Prostate gland (tissue), 2 donors: ENCODE measurements at regions not wholly inside any gene's neighbourhood (a gene's known extent, or its start where the extent isn't known, plus 50 kb on each side); places are given as distances from the start of the nearest gene placed in this dataset.

ENCODE experiments used
- CTCF ChIP-seq, 4 experiments: fragments of 200-600 bp in 2 of 4; fragments of 450-650 bp in 2 of 4; sonication (generic) in 2 of 4; IDR thresholded peaks; 1 replicate in 3 of 4; 2 replicates in 1 of 4; pipeline ENCODE4 v1.5.1; 2016 to 2019; ENCODE audit warnings: antibody characterized with exemption in 4 of 4, mild to moderate bottlenecking in 2 of 4, moderate library complexity in 2 of 4
- POLR2A ChIP-seq: fragments of 450-650 bp; IDR thresholded peaks from one replicate; pipeline ENCODE4 v1.6.1; 2016; ENCODE audit warnings: antibody characterized with exemption, mild to moderate bottlenecking
- POLR2AphosphoS5 ChIP-seq: sonication (generic); formaldehyde crosslinking; IDR thresholded peaks from one replicate; pipeline ENCODE4 v1.6.1; 2017; ENCODE audit warnings: antibody characterized with exemption

GRCh38 chr16:54418903-54419302, 132.3 kb upstream of the IRX3 start:
- TF ChIP-seq CTCF (IDR thresholded peaks at IDR 0.05): no peak
- peak; percentile 55 for TF ChIP-seq POLR2AphosphoS5
- no peak for TF ChIP-seq POLR2A
